ENCODE measurements at regions not wholly inside any gene's neighbourhood (a gene's known extent, or its start where the extent isn't known, plus 50 kb on each side); places are given as distances from the start of the nearest gene placed in this dataset.

- TF ChIP-seq POLR2A (IDR thresholded peaks at IDR 0.05) (no peak), CTCF (IDR thresholded peaks at IDR 0.05) (no peak), EP300 (IDR thresholded peaks at IDR 0.05) (no peak)
Measured at GRCh38 chr10:44769450-44769849, 141.7 kb upstream of the TMEM72 start.
